ENCODE measurements at regions not wholly inside any gene's neighbourhood (a gene's known extent, or its start where the extent isn't known, plus 50 kb on each side); places are given as distances from the start of the nearest gene placed in this dataset.
"Not testable (repeated sequence)": the region's sequence is repeated elsewhere in the genome, so short reads cannot be mapped to it uniquely, and the experiment has no call there.

DNA sequence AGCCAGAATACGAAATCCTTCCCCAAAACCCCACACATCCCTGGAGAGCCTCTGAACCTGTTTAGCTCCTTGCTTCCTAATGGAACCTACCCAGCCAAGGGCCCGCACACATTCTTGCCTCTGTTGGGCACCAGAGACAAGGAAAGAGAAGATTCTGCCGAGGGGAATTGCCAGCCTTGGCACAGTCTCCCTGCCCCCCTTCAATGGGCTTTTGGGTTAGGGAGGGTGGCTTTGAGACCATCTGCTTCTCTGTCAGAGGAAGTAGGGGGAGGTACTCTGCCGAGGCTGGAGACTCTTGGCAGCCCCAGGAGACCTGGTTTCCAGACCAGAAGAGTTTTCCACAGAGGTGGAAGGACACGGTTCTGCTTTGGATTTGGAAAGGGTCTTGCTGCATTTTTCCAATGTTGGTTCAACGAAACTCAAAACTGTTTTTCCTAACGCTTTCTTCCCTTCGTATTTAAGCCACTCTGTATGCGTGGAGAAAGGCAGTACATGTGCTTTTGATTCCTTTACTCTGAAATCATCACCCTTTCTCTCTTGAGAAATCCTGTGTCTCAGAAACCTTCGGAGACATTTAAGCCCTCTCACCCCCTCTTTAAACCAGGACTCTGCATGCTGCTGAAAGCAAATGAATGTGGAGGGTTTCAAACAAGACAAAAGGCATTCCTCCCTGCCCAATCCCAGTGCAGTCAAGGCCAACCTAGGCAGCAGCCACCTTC, 78.8 kb upstream of the PRR23C start:
- no peak for DNase-seq (ENCODE audit: low read depth, low spot score)
- ChIA-PET POLR2A (no interaction called here), CTCF (interaction anchor here (2.2 to 4.4 kb wide), 2 partner anchors 12 to 13 kb away, joined by 10 to 42 read pairs; no protein-coding TSS in a partner anchor)
- H3K4me3 ChIP-seq (ENCODE audit: low read depth, low read length), result no peak overlapping the region
- TF ChIP-seq, protein P1, sequence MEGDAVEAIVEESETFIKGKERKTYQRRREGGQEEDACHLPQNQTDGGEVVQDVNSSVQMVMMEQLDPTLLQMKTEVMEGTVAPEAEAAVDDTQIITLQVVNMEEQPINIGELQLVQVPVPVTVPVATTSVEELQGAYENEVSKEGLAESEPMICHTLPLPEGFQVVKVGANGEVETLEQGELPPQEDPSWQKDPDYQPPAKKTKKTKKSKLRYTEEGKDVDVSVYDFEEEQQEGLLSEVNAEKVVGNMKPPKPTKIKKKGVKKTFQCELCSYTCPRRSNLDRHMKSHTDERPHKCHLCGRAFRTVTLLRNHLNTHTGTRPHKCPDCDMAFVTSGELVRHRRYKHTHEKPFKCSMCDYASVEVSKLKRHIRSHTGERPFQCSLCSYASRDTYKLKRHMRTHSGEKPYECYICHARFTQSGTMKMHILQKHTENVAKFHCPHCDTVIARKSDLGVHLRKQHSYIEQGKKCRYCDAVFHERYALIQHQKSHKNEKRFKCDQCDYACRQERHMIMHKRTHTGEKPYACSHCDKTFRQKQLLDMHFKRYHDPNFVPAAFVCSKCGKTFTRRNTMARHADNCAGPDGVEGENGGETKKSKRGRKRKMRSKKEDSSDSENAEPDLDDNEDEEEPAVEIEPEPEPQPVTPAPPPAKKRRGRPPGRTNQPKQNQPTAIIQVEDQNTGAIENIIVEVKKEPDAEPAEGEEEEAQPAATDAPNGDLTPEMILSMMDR (IDR thresholded peaks at IDR 0.05; ENCODE audit: insufficient read depth, low read length, missing control alignments), result no peak

DNA sequence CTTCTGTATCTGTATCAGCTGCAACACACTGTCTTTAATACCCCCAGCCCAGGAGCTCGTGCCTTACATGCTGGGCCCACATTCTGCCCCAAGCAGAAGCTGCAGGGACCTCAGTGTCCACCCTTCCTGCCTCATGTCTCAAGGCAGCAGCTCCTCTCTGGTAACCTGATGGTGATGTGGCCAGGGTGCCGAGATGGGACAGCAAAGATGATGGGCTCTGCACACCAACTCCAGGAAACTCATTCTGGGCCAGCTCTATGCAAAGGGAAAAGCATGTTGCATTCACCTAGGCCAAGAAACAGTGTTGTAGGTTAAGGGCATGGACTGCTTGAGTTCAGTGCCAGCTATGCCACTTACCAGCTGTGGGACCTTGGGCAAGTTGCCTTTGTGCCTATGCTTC, 79.5 kb upstream of the PRR23C start:
- POLR2A ChIA-PET, result no interaction called here
- H3K4me3 ChIP-seq (ENCODE audit: low read depth, low read length), result no peak overlapping the region
- CTCF ChIA-PET, result interaction anchor here (2.2 kb wide), 1 partner anchor 12 kb away, joined by 10 read pairs; no protein-coding TSS in a partner anchor

DNA sequence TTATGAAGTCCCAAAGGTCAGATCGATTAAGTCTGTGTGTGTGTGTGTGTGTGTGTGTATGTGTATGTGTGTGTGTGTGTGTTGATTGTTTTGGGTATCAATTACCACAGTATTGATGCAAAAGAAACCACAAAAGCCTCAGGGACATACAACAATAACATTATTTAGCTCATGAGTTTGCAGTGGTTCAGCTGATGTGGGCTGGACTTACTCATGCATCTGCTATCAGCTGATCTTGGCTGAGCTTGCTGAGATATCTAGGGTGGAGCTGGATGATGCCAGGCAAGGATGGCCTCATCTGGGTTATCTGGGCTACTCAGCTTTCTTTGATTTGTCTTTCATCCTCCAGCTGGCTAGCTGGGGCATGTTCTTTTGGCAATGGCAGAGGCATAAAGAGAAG, 82.4 kb upstream of the PRR23C start:
- TF ChIP-seq, protein P1 (IDR thresholded peaks at IDR 0.05; ENCODE audit: insufficient read depth, low read length, missing control alignments), result no peak
- POLR2A ChIA-PET, result no interaction called here
- H3K4me3 ChIP-seq (ENCODE audit: low read depth, low read length), result no peak overlapping the region
- DNase-seq (ENCODE audit: low read depth, low spot score), result no peak
- CTCF ChIA-PET, result no interaction called here

More for the DNA sequence above, 79.5 kb upstream of the PRR23C start:
- TF ChIP-seq, protein P1 (IDR thresholded peaks at IDR 0.05; ENCODE audit: insufficient read depth, low read length, missing control alignments), result no peak
- DNase-seq (ENCODE audit: low read depth, low spot score), result no peak

DNA sequence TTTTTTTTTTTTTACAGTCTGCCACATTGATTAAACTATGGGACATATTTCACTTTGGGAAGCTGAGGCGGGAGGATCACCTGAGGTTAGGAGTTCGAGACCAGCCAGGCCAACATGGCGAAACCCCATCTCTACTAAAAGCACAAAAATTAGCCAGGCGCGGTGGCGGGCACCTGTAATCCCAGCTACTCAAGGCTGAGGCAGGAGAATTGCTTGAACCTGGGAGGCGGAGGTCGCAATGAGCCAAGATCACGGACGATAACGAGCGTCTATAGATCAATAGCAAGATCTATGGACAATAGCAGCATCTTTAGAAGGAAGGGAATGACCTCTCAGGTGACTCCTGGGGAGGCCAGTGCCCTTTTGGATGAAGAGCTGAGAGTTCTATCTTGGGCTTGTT, 82.9 kb upstream of the PRR23C start:
- H3K4me3 ChIP-seq (ENCODE audit: low read depth, low read length); POLR2A ChIA-PET; DNase-seq (ENCODE audit: low read depth, low spot score): not testable (repeated sequence)
- CTCF ChIA-PET, result interaction anchor here (0.9 to 1.2 kb wide), 2 partner anchors 16 to 201 kb away, joined by 3 to 4 read pairs; no protein-coding TSS in a partner anchor

DNA sequence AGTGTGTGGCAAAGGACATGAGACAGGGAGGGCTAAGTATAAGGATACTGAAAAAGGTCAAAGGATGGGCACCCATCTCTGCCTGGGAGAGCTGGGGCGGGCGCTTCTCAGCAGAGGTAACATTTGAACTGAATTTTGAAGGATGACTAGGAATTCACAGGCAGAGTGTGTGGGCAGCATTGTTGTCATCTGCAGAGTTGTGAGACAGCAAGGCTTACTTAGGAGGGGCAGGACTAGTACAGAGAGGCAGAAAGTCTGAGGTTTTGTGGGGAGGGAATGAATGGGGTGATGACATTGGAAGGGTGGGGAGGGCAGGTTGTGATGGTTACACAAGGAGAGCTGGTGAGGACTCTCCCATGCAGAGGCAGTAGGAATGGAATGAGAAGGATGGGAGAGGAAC, 84.1 kb upstream of the PRR23C start:
- TF ChIP-seq, protein P1 (IDR thresholded peaks at IDR 0.05; ENCODE audit: insufficient read depth, low read length, missing control alignments), result no peak
- ChIA-PET POLR2A (no interaction called here), CTCF (interaction anchor here (2.7 kb wide), 1 partner anchor 17 kb away, joined by 9 read pairs; no protein-coding TSS in a partner anchor)
- no peak overlapping the region for H3K4me3 ChIP-seq (ENCODE audit: low read depth, low read length)
- no peak for DNase-seq (ENCODE audit: low read depth, low spot score)

DNA sequence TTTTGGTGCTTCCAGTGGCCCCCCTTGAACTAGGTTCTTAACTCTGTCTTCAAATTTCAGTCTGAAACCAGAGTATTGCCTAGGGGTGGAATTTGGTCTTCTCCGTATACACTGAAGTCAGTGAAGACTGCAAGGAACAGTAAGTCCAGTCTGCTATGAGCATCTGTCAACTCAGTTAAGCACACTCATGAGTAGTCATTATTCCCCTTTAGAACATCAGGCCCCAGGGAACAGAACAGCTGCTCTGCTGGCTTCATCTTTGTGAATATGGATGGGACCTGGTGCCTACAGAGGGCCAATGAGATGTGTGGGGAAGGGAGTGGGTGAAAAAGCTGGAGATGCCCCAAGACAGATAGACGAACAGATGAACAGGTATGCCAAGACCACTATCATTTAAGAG, 85.2 kb upstream of the PRR23C start:
- H3K4me3 ChIP-seq (ENCODE audit: low read depth, low read length), result no peak overlapping the region
- DNase-seq (ENCODE audit: low read depth, low spot score), result no peak
- ChIA-PET CTCF (interaction anchor here (1.8 to 2.7 kb wide), 2 partner anchors 18 to 199 kb away, joined by 4 to 9 read pairs; no protein-coding TSS in a partner anchor), POLR2A (no interaction called here)
- TF ChIP-seq, protein P1 (IDR thresholded peaks at IDR 0.05; ENCODE audit: insufficient read depth, low read length, missing control alignments), result no peak
